ENCODE measurements at regions not wholly inside any gene's neighbourhood (a gene's known extent, or its start where the extent isn't known, plus 50 kb on each side); places are given as distances from the start of the nearest gene placed in this dataset.
"Not testable (repeated sequence)": the region's sequence is repeated elsewhere in the genome, so short reads cannot be mapped to it uniquely, and the experiment has no call there.

DNA sequence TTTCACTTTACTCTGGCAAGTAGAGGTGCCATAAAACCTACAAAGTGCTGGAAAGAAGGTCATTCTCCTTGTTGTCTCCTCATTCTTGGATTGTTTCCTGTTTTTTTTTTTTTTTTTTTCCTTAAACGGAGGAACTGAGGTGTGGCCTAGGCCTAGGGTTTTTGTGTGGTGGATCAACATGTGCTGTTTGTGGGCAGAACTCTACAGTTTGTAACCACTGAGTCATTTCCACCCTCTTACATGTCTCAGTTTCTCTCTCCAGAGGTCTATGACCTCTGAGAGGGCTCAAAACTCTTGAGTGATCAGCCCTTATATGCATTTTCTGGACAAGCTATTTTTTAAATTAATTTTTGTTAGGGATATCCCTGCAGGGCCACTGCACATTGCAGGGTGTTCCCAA is 296.0 kb downstream of the PPP1R3A start:
- no peaks in the 10 kb centered on the region for H3K27me3 ChIP-seq
- intact Hi-C loops (cut with DNase I), result no loop called here
- no peaks in the 10 kb centered on the region for H3K4me1 ChIP-seq
- WGBS, 2 donors, result 89 to 92% methylated on average over 1 of the region's 1 CpG
- no peak overlapping the region for H3K27ac ChIP-seq
- no peak overlapping the region for H3K4me3 ChIP-seq (replicated peaks in 1 of 3)
- H3K9me3 ChIP-seq, result no peaks in the 10 kb centered on the region
- no peak for DNase-seq
- no peaks in the 10 kb centered on the region for H3K36me3 ChIP-seq
- no peak for TF ChIP-seq POLR2A (IDR thresholded peaks at IDR 0.05)
- TF ChIP-seq, protein P1, sequence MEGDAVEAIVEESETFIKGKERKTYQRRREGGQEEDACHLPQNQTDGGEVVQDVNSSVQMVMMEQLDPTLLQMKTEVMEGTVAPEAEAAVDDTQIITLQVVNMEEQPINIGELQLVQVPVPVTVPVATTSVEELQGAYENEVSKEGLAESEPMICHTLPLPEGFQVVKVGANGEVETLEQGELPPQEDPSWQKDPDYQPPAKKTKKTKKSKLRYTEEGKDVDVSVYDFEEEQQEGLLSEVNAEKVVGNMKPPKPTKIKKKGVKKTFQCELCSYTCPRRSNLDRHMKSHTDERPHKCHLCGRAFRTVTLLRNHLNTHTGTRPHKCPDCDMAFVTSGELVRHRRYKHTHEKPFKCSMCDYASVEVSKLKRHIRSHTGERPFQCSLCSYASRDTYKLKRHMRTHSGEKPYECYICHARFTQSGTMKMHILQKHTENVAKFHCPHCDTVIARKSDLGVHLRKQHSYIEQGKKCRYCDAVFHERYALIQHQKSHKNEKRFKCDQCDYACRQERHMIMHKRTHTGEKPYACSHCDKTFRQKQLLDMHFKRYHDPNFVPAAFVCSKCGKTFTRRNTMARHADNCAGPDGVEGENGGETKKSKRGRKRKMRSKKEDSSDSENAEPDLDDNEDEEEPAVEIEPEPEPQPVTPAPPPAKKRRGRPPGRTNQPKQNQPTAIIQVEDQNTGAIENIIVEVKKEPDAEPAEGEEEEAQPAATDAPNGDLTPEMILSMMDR (IDR thresholded peaks at IDR 0.05), result no peak

DNA sequence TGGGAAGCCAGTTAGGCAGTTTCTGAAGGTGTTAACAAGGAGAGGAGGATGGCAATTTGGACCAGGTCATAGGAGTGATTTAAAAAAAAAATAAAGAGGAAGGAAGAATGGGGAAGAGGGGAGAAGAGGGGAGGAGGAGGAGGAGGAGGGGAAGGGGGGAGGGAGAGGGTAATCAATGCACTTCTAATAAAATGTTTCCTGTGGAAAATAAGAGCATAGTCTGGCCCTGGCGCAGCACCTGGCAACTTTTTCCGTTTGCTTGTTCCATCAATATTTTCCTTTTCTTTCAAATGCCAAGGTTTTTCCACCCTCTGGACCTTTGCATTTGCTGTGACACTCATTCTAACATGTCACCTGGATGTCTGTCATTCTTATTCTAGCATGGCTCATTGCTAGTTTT is 308.2 kb downstream of the PPP1R3A start:
- Histone ChIP-seq H3K27me3 (no peaks in the 10 kb centered on the region), H3K9me3 (no peaks in the 10 kb centered on the region)
- whole genome bisulfite sequencing, 2 donors, result 81 to 83% methylated on average over 2 of the region's 2 CpGs

DNA sequence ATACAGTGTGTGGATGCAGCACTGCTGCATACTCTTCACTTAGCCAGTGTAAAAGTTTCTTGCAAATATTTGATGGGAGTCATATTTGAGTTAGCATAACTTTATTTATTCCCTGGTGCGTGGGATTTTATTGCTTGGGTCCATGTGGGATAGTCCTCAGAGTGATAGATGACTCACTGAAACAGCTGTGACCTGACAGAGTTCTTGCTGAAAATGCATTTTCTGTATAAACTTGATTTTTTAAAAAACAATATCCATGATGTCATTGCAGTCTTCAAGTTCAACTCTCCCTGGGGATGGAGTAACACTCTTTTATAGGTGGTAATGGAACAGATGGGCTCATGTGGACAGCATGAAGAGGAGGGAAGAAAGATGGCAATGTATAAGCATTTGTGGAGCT is 310.0 kb downstream of the PPP1R3A start:
- no peak overlapping the region for H3K27ac ChIP-seq
- 82 to 87% methylated on average over 1 of the region's 1 CpG for WGBS, 2 donors

More for the DNA sequence above, 308.2 kb downstream of the PPP1R3A start:
- Histone ChIP-seq H3K4me3 (replicated peaks in 1 of 3) (no peak overlapping the region), H3K27ac (no peak overlapping the region), H3K4me1 (no peaks in the 10 kb centered on the region), H3K36me3 (no peaks in the 10 kb centered on the region)
- TF ChIP-seq POLR2A (IDR thresholded peaks at IDR 0.05), result no peak
- TF ChIP-seq, protein P1 (IDR thresholded peaks at IDR 0.05), result no peak
- DNase-seq, result no peak
- intact Hi-C loops (cut with DNase I), result no loop called here

DNA sequence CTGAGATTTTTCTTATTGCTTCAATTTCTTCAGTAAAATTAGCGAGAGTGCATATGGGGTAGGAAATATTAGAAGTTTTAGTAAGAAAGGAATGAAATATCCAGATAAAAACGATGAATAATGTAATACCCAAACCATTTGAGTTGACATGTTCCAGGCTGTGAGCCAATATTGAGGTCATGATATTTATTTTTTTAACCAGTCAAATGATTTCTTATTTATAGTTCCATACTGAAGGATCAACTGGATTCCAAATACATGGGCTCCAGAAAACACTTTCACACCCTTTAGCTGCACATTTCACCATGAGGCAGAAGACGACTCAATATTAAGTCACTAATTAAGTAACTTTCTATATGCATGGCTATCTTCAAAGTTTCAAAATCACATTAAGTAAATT is 312.5 kb downstream of the PPP1R3A start:
- 73 to 76% methylated on average over 3 of the region's 3 CpGs for WGBS, 2 donors
- no peaks in the 10 kb centered on the region for H3K36me3 ChIP-seq
- intact Hi-C loops (cut with DNase I), result no loop called here
- TF ChIP-seq POLR2A (IDR thresholded peaks at IDR 0.05), result no peak
- TF ChIP-seq, protein P1 (IDR thresholded peaks at IDR 0.05), result no peak
- H3K4me1 ChIP-seq, result no peaks in the 10 kb centered on the region
- no peak for DNase-seq
- H3K9me3 ChIP-seq, result no peaks in the 10 kb centered on the region
- no peak overlapping the region for H3K27ac ChIP-seq
- no peak overlapping the region for H3K4me3 ChIP-seq (replicated peaks in 1 of 3)
- H3K27me3 ChIP-seq, result no peaks in the 10 kb centered on the region

More for the DNA sequence above, 310.0 kb downstream of the PPP1R3A start:
- Histone ChIP-seq H3K9me3 (no peaks in the 10 kb centered on the region), H3K4me3 (replicated peaks in 1 of 3) (no peak overlapping the region), H3K27me3 (no peaks in the 10 kb centered on the region), H3K4me1 (no peaks in the 10 kb centered on the region), H3K36me3 (no peaks in the 10 kb centered on the region)
- TF ChIP-seq, protein P1 (IDR thresholded peaks at IDR 0.05), result no peak
- no peak for TF ChIP-seq POLR2A (IDR thresholded peaks at IDR 0.05)
- DNase-seq, result no peak
- intact Hi-C loops (cut with DNase I), result no loop called here

DNA sequence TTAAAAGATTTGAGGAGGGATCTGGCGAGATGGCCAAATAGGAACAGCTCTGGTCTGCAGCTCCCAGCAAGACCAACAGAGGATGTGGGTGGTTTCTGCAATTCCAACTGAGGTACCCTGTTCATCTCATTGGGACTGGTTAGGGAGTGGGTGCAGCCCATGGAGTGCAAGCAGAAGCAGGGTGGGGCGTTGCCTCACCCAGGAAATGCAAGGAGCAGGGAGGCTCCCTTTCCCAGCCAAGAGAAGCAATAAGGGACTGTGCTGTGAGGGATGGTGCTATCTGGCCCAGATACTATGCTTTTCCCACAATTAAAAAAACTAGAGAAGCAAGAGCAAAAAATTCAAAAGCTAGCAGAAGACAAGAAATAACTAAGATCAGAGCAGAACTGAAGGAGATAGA is 318.4 kb downstream of the PPP1R3A start:
- H3K36me3 ChIP-seq; intact Hi-C loops (cut with DNase I); H3K27ac ChIP-seq; H3K27me3 ChIP-seq; H3K4me1 ChIP-seq; DNase-seq; H3K4me3 ChIP-seq (replicated peaks in 1 of 3); H3K9me3 ChIP-seq: not testable (repeated sequence)
- 82 to 85% methylated on average over 2 of the region's 2 CpGs for WGBS, 2 donors

DNA sequence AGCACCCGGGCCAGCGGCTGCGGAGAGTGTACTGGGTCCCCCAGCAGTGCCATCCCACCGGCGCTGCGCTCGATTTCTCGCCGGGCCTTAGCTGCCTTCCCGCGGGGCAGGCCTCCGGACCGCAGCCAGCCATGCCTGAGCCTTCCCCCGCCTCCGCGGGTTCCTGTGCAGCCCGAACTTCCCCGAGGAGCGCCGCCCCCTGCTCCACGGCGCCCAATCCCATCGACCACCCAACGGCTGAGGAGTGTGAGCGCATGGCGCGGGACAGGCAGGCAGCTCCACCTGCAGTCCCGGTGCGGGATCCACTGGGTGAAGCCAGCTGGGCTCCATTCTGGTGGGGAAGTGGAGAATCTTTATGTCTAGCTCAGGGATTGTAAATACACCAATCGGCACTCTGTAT is 325.4 kb downstream of the PPP1R3A start:
- H3K4me3 ChIP-seq (replicated peaks in 1 of 3); H3K4me1 ChIP-seq; H3K36me3 ChIP-seq; H3K9me3 ChIP-seq; H3K27ac ChIP-seq; intact Hi-C loops (cut with DNase I); H3K27me3 ChIP-seq: not testable (repeated sequence)
- DNase-seq, result peak in 1 of 2 donors; percentile 15
- 83 to 96% methylated on average over 11 to 16 of the region's 30 CpGs for WGBS, 2 donors

DNA sequence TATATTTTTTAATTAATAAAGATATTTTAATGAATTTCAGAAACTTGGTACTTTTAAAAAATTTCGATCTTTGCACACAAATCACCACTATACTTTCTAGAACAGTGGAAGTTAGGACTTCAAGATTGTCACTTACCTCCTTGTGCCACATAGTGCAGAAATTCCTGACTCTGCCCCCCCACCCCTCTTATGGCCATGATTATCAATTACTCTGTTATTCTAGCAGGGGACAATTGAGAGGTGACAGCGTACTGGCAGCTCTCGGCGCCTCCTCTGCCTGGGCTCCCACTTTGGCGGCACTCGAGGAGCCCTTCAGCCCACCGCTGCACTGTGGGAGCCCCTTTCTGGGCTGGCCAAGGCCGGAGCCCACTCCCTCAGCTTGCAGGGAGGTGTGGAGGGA is 325.9 kb downstream of the PPP1R3A start:
- H3K4me3 ChIP-seq (replicated peaks in 1 of 3); H3K27me3 ChIP-seq; DNase-seq; H3K27ac ChIP-seq; H3K4me1 ChIP-seq; H3K36me3 ChIP-seq; intact Hi-C loops (cut with DNase I); H3K9me3 ChIP-seq: not testable (repeated sequence)
- WGBS, 2 donors, result 80 to 93% methylated on average over 4 to 7 of the region's 8 CpGs

Measured in thyroid gland (tissue), 4 donors.